Stimulated activated CD4-positive, alpha-beta T cell treated with anti-CD3 and anti-CD28 coated beads, Interleukin-4, amount 100 ng/mL, for 1 hour (primary cell): ENCODE measurements at regions not wholly inside any gene's neighbourhood (a gene's known extent, or its start where the extent isn't known, plus 50 kb on each side); places are given as distances from the start of the nearest gene placed in this dataset.
"Not testable (repeated sequence)": the region's sequence is repeated elsewhere in the genome, so short reads cannot be mapped to it uniquely, and the experiment has no call there.

ENCODE experiments used
- DNase-seq: peaks from one replicate; pipeline ENCODE4 v3.0.0-alpha.2; 2020

DNA sequence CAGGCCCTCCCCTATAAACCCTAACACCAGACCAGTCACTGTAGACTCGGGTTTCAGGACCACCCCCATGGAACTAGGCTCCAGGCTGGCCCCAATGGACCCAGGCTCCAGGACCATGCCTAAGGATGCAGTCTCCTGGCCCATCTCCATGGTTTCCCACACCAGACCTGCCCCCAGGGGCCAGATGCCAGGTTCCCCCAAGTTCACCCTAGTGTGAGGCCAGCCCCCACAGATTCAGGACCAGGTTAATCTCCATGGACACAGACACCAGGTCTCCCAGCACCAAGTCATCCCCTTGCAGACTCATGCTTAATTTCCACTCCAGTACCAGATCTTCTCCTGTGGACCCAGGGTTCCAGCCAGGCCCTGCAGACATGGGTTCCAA lies 103.8 kb upstream of the LANCL2 start:
- no peak for DNase-seq

DNA sequence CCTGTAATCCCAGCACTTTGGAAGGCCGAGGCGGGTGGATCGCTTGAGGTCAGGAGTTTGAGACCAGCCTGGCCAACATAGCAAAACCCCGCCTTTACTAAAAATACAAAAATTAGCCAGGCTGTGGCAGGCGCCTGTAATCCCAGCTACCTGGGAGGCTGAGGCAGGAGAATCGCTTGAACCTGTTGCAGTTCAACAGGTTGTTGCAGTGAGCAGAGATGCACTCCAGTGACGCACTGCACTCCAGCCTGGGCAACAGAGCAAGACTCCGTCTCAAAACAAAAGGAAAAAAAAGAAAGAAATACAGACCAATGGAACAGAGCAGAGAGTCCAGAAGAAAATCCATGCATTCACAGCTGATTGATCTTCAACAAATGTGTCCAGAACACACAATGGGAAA lies 99.8 kb upstream of the LANCL2 start:
- not testable (repeated sequence) for DNase-seq

DNA sequence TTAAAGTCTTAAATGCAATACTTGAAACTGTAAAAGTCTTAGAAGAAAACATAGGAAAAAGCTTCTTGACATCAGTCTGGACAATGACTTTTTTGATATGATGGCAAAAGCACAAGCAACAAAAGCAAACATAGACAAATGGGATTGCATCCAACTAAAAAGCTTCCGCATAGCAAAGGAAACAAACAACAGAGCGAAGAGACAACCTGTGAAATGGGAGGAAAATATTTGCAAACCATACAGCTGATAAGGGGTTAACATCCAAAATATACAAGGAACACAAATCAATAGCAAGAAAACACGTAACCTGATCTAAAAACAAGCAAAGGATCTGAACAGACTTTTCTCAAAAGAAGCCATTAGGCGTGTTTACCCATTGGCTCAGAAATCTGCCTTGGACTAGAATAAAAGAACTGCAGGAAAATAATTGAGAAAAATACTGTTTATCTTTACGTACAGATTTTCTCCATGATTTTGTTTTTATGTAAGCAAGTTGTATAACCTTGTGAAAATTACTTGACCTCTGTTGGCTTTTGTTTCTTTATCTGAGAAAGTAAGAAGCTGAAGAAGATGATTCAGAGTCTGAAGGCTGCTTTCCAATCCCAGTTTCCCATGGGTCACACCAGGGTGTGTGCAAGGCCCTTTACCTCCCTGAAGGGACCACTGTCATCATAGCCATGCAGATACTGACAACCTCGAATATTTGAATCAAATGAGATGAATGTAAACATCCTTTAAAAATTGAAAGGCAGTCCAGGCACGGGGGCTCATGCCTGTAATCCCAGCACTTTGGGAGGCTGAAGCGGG lies 99.1 kb upstream of the LANCL2 start:
- DNase-seq = no peak

DNA sequence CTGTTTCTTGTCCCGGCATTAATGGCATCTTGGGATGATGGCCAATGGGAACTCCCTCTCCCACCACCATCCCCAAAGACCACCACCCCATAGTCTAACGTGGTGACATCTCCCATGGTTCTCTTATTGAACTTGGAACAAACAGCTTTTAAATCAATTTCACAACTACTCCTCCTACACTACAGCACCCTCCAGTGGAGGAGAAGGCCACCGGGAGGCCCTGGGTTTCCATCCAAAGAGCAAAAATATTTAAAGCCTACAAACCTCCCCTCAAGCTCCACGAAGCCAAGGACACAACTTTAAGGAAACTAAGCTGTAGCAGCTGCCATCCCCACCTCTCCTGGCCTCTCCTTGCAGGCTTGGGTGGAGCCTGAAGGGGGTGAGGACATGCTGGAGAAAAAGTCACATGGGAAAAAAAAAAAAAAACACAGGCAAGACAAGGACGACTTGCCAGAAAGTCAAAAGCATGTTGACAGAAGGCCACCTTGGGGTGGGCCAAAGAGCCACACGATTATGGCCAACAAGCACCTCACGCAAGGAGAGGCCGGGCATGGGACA lies 94.0 kb upstream of the LANCL2 start:
- DNase-seq = no peak

DNA sequence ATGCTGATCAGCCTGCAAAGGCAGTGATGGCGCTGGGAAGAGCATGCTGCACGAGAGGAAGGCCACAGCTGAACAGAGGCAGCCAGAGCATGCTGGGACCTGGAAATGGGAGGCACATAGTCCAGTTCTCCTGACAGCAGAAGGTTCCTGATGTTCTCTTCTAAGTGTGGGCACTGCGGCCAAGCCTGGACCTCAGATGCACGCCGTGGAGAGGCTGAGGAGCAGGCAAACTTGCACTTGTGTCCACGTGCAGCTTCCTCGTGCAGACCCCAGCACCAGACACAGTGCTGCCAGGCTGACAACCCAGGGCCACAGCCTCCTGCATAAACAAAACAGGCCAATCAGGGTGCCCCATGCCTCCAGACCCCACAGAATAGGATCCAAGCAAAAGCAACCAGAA lies 93.5 kb upstream of the LANCL2 start:
- DNase-seq = no peak

DNA sequence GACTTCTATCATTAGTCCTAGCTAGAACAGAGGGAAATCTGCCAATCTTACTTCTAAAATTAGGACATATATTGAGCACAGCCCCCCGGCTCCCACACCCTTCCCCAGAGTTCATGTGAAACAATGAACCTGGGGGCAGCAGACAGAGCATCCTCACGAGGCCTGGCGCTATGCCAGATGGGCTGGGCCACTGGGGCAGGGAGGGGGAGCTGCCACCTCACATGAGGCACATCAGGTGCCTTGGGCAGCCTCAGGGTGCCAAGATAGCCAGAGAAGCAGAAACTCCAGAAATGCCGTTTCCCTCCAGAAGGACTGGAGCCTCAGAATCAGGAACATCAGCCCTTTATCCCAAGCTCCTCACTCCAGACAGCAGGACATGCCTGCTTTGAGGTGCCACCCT lies 92.8 kb upstream of the LANCL2 start:
- DNase-seq = no peak

DNA sequence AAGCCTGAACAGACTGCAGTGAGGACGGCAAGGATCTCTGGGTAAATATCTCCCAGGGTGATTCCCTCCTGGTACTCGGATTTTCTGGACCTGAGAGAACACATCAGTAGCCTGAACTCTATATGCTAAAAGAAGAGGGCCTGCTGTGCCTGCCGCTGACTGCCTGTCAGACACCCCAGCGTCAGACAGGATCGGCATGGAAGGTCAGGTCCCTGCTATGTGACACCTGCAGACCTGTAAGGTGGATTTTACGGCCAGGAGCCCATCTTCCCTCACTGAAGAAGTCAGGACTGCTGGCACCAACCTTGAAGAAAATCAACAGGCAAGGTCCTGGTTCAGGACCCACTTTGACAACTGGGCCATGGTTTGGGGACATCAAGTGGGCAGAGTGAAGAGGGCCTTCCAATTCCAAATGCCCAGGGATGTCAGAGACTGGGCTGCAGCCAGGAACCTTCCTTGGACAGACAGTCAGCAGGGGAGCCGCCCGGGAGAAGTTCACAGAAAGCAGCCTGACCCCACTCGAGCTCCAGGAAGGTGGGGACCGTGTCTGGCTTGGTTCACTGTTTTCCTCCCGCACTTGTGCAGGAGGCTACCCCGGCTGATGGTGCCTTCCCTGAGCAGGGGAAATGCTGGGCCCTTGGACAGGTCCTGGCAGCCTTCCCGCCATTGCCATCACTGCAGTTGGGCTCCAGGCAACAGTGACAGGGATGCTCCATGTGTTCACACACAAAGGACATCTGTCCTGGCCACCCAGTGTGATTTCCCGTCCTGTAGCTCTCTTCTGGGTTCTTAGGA lies 91.8 kb upstream of the LANCL2 start:
- no peak for DNase-seq

DNA sequence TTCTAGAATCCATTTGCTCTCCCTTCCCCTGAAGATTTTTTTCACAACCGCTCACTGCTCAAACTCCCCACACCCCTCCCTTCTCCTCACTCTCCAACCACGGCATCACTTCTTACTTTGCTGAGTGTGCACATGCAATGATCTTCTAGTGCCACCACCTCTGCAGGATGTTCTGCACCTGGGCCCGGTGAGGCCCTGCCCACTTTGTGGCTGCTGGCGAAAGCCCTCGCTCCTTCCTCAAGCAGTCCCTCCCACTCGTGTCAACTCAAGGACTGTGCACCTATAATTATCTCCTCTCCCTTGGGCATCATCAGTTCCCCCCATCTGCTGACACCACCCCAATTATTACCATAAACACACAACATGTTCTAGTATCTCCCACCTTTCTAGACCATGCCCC lies 91.0 kb upstream of the LANCL2 start:
- DNase-seq = no peak

DNA sequence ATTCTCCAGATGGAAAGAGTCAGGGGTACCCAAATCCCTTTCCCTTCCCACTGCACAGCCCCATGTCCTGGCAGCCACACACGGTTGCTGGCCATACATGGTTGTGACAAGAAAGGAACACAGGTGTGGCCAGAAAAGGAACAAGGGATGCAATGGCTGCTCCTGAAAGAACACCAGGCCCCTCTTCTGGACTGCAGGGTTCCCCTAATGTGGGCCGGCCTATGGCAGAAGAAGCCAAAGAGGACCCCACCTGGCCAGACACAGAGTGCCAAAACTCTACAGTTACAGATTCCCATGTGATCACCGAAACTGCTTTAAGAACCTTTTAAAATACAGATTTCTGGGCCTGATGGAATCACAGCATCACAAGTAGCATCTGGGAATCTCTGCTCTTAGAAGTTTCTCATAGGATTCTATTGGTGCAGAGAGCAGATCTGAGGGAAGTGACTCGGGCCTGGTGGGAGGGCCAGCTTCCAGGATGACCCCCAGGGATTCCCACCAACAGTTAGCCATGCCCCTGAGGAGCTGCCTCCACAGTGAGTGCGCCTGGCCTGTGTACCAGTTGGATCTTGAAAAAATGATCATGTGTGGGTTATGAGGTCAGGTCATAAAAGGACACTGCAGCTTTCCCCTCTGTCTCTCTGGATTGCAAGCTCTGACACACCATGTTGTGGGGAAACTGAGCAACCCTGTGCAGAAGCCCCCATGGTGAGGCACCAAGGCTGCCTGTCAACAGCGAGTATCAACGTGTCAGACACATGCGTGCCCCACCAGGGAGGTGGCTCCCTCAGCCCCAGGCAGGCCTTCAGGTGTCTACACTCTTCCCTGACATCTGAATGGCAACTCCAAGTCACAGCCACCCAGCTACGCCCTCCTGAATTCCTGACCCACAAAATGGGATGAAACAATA lies 89.6 kb upstream of the LANCL2 start:
- DNase-seq = no peak

DNA sequence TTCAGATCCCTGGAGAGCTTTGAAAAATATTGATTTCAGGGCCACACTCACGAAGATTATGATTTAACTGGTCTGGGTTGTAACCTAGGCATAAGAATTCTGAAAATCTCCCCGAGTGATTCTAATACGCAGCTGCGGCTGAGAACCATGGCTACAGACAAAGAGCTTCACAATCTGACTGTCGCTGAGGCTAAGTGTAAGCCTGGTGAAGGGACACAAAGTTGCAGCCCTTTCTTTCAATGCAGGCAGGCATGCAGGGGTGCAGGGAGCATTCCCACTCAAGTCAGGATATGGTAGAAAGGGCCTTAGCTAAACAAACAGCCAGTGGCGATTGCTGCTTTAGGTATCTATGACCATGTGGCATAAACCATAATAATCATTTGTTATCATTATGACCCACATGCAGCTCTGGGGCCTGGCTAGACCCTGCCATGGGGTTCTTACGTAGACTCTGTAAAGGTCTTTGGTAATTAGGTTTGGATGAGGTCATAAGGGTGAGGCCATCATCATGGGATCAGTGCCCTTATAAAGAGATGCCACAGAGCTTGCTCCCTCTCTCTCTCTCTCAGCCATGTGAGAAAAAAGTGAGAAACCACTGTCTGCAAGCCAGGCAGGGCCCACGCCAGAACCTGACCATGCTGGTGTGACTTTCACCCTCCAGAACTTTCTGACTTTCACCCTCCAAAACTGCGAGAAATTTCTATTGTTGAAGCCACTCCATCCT lies 88.4 kb upstream of the LANCL2 start:
- no peak for DNase-seq

DNA sequence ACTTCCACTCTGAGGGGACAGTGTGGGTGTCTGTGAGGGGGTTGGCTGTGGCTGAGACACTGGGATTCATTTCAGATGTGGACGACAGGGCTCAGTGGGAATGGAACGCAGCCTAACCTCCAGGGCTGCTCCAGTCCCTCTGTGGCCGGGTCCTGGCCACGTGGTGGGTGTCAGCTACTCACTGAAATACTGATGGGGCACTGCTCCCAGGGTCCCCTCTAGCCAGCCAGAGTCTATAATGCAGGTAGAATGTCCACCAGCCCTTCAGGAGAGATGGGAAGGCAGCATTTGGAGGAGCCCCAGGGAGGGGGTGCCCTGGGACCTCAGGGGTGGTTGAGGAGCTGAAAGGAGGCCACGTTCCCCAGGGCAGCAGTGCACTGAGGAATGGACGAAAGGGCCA lies 87.2 kb upstream of the LANCL2 start:
- no peak for DNase-seq

DNA sequence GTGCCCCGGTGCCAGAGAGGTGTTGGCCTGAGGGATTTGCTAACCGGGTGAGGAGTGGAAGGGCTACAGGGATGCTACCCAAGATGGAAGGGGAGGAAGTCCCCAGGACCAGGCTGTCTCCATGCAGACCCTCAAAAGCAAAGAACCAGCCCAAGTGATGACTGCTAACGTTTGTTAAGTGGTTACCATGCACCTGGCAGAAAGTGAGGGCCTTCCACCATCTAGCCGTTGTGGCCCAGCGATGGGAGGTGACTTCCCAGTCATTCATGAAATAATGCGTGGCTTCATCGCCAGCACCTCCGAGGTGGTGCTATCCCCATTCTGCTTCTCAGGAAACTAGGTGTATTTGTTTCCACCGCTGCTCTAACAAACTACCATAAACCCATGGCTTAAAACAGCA lies 86.8 kb upstream of the LANCL2 start:
- no peak for DNase-seq

DNA sequence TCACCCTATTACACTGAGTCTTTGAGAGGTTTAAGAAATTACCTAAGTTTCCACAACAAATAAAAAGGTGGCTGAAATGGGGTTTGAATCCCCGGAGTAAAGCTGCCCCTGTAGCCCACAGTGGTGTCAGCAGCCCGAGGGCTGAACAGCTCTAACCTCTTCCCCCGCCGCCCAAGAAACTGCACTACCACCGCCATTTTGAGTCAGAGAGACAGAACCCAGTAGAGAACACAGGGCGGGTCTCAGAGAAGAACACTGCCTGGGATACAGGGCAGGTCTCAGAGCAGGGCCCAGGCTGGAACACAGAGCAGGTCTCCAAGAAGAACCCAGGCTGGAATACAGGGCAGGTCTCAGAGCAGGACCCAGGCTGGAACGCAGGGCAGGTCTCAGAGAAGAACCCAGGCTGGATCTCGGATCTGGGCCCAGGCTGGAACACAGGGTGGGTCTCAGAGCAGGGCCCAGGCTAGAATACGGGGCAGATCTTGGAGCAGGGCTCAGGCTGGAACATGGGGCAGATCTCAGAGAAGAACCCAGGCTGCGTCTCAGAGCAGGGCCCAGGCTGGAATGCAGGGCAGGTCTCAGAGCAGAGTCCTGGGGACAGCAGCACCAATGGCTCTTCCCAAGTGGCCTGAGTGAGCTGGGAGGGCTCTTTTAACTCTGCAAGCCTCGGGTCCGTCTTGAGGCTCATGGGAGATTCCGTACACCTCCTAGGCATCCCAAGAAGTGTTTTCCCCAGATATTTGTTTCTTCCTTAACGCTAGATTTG lies 85.9 kb upstream of the LANCL2 start:
- no peak for DNase-seq

DNA sequence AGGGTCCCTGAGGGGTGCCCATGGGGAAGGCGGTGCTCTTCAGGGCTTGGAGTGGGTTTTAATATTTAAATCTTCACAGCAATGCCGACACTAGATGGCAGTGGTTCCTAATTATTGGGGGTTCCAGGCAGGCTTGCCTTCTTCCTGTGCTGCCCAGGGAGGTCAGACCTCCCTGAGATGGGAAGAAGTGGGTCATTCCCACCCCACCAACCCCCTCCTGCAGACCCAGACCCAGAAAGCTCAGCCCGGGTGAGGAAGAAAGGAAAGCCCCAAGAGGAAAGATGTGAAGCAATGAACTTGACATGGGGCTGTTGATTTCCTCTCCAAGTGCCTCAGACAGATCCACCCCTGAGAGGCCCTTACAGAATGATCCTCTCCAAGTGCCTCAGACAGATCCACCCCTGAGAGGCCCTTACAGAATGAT lies 85.1 kb upstream of the LANCL2 start:
- peak; percentile 41 for DNase-seq

DNA sequence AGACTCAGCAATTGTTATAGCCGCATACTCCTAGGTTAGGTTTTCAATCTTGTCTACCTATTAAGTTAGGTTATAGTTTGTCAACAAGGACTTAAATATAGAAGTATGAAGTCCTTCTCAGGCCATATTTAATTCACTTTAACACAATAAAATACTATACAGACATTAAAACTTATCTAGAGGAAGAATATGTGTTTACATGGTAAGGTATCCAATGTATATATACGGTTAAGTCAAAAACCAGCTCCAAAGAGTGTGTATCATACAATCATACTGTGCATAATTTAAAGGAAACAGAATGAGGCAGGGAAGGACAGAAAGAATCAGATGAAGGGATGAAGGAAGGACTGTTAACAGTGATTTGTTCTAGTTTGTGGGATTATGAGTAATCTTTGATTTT lies 79.5 kb upstream of the LANCL2 start:
- DNase-seq = no peak

DNA sequence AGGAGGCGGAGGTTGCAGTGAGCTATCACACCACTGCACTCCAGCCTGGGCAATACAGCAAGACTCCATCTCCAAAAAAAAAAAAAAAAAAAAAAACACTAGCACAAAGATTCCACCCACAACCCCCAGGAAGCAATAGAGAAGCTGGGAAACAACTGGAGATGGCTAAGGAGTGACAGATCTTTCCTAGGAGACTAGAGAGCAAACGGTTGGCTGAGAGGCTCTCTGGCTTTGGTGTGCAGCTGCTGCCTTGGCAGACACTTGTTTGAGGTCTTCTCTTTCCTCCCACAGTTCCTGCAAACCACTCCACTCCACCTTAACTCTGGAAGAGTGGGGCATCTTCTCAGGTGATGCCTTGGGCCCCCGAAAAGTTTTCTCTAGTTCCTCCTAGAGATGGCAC lies 78.5 kb upstream of the LANCL2 start:
- no peak for DNase-seq

DNA sequence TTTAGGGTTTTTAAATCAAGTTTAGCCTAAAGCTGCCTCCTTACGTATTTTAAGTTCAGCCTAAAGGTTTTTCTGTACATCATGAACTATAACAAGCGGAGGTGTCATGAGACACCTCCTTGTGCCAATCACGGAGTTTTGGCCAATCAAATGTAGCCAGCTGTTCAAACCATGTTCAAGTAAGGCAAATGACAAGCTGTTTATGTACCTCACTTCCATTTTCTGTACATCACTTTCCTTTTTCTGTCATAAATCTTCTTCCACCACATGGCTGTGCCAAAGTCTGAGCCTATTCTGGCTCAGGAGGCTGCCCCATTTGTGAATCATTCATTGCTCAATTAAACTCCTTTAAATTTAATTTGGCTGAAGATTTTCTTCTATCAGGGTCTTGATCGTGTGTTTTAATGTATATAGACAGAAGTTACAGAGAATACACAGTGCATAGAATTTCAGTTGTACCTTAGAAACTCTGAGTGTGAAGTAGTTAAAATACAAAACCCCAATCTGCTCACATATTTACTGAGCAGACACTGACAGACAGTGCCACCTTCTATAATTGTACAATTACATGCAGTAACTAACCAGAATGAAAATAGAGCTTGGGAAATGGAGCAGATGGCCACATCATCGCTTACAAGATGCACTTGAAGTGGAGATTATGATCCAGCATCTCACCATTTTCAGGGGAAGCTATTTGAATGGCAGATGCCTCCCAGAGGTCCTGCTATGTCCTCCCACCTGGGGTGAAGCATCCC lies 76.9 kb upstream of the LANCL2 start:
- DNase-seq = no peak

DNA sequence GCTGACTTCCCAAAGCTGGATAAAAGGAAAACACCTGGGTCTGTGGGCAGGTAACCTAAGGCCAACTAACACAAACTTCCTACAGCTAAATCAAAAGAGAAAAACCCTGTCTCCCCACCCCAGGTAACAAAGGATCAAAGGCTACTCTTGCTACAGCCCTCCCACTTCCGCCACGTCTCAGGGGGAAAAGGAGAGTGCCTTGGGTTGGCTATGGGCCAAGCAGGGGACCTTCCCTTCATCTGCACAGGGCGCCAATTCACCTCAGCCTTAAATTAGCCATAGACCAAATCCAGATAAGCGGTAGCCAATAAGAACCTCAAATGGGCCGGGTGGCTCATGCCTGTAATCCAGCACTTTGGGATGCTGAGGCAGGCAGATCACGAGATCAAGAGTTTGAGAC lies 69.1 kb upstream of the LANCL2 start:
- DNase-seq = no peak

DNA sequence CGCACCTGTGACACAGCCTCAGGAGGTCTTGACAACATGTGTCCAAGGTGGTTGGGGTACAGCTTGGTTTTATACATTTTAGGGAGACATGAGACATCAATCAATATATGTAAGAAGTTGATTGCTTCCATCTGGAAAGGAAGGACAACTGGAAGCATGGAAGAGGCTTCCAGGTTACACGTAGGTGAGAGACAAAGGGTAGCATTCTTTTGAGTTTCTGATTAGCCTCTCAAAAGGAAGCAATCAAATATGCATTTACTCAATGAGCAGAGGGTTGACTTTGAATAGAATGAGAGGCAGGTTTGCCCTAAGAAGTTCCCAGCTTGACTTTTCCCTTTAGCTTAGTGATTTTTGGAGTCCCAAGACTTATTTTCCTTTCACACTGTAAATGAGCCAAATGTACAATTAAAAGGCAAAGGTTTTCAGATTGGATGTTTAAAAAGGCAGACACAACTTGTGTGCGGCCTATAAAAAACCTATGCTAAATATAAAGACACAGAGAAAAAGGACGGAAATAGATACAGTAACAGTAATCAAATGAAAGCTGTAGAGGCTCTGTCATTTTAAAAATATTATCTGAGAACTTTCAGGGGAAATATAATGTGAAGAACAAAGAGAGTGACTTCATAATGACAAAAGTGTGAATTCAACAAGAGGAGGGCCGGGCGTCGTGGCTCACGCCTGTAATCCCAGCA lies 65.7 kb upstream of the LANCL2 start:
- DNase-seq = no peak

DNA sequence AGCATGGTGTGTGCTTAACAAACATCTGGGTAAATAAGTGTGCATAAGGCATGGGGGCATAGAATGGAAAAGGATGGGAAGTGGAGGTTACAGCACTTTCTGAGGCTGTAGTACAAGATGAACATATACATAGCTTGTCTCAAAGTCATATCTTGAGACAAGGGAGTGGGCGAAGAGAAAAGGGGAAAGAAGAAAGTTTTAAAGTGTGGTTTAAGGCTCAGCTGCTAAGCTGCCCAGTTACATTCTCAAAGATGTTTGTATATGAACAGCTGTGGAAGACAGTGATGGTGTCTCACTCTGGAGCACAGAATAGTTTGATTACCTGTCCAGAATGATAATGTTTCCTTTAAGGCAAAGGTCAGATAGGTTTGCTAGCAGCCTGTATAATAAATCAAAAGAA lies 61.9 kb upstream of the LANCL2 start:
- DNase-seq = no peak
